Hepatocyte (in vitro differentiated cells): ENCODE measurements at regions not wholly inside any gene's neighbourhood (a gene's known extent, or its start where the extent isn't known, plus 50 kb on each side); places are given as distances from the start of the nearest gene placed in this dataset.

ENCODE experiments used
- CTCF ChIP-seq: fragments of 200-600 bp; sonication (generic); IDR thresholded peaks from 2 replicates; pipeline ENCODE4 v1.5.1; 2016; ENCODE audit warnings: antibody characterized with exemption, mild to moderate bottlenecking; ENCODE audit not compliant: poor library complexity
- EZH2 ChIP-seq: fragments of 200-600 bp; sonication (generic); IDR thresholded peaks from 2 replicates; pipeline ENCODE4 v1.6.1; 2016; ENCODE audit warnings: antibody characterized with exemption, mild to moderate bottlenecking, borderline replicate concordance
- EZH2phosphoT487 ChIP-seq: fragments of 200-600 bp; sonication (generic); IDR thresholded peaks from one replicate; pipeline ENCODE4 v1.6.1; 2018; ENCODE audit warnings: antibody characterized with exemption, mild to moderate bottlenecking, low read depth, moderate library complexity; ENCODE audit not compliant: unreplicated experiment, severe bottlenecking

DNA sequence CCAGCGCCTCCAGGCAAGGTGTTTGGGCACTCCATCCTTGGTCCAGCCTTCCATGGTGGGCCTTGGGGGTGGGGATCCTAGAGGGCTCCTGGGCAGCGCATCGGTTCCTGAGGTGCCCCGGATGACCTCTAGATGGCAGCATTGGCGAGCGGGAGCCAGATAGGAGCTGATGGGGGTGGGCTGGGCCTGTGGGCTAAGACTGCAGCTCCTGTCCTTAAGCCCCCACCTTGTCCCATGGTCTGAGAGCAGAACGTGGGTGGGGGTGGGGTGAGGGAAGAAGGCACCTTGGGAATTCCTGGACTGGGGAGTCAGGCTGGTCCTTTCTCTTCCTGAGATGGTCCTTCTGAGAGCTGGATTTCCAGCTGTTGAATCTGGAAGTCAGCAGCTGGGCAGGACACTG lies 93.4 kb upstream of the CSF3R start:
- peak; percentile 92 for TF ChIP-seq CTCF
- no peak for TF ChIP-seq EZH2
- no peak for TF ChIP-seq EZH2phosphoT487
